ENCODE measurements at regions not wholly inside any gene's neighbourhood (a gene's known extent, or its start where the extent isn't known, plus 50 kb on each side); places are given as distances from the start of the nearest gene placed in this dataset.
A peak's percentile ranks its signal among the peaks of the same experiment; 100 is the strongest.

DNA sequence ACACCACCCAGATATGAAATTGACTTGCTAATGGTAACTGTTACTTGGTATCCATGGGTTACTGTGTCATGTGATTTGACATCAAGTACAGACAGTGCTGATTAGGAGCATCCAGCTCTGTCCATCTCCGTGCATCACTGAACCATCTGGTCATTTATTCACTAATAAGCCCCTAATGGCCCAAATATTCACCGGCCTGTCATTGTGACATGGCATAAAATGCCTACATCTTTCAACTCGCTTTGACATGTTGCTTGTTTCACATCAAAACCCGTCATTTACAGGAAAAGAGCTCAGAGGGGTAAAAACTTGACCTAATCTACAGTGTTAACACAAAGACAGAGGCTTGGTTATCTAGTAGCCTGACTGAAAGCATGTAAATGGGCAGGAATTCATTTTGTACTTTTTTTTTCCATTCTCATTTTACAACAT, 308.9 kb upstream of the ATP5MC3 start:
- no peak for DNase-seq
- intact Hi-C loops (cut with DNase I) = no loop called here

DNA sequence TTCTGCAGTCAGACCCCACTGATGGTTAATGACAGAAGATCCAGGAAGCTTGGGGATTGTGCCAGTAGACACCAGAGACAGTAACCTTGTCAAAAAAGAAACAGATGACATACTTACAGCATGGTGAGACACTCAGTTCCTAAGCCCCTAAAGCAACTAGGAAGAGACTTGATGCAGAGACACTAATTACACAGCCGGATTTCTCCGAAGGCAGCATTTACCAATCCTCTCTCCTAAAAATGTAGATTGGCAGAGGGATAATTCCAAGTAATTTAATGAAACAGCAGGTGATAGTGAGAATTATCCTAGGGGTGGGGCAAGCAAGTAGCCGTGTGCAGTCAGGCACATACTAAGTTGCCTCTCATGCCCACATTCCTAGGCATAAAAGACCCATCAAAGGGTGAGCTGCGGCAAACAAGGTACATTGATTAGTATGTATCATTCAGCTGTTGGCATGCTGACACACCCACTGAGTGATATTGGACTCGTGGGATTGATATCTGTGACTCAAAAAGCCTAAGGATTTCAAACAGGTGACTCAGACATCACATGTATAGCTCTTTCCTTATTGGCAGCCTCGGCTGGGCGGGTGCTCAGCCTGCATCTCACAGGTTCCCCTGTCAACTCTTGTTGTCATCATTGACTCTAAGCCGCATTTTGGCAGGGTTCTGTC, 296.7 kb upstream of the ATP5MC3 start:
- intact Hi-C loops (cut with DNase I) = no loop called here

DNA sequence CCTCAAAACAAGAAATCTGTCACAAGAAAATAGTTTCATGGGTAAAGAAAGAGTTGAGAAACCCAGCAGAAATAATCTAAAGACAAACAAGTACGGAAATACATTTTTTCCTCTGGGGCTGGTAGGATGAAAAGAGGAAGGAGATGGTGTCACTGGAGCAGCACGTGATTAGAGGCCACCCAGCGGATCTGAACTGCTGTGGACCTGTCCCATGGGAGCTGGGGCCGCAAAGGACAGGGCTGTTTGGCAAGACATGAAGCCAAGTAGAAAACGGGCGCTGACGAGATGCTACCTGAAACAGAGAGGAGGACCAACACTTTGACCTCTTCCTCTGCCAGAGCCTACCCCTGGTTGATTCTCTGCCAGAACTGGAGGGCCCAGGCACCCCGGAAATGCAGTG, 295.4 kb upstream of the ATP5MC3 start:
- intact Hi-C loops (cut with DNase I) = no loop called here
- DNase-seq = no peak

More for the DNA sequence above, 296.7 kb upstream of the ATP5MC3 start:
- peak in 1 of 10 donors; percentile 37 for DNase-seq

DNA sequence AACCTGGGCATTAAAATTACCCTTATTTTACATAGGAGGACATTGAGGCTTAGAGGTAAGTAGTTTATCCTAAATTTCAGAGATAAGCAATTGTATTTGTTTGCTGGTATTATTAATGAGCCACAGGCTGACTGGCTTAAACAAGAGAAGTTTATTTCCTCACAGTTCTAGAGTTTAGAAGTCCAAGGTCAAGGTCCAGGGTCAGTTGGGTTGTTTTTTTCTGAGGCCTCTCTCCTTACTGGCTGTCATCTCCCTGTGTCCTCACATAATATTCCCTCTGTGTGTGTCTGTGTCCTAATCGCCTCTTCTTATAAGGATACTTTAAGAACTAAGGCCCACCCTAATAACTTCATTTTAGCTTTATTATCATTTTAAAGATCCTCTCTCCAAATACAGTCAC, 294.9 kb upstream of the ATP5MC3 start:
- intact Hi-C loops (cut with DNase I) = no loop called here
- no peak for DNase-seq

DNA sequence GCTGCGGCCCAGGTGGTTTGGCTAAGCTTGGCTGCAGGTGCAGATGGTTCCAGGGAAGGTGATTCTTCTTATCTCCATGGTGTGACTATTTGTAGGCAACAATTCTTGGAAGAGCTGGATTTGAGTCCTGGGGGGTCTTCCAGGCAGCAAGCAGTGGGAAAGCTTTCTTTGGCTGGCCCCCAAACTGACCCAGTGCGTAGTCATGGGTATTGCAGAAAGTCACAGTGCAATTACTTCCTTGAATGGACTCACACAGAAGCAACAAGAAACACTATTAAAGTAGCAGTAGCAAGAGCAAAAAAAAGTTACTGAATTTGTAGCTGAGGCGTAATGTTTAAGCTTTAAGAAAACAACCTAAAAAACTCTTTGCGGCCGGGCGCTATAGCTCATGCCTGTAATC, 293.6 kb upstream of the ATP5MC3 start:
- intact Hi-C loops (cut with DNase I) = no loop called here
- DNase-seq = no peak

DNA sequence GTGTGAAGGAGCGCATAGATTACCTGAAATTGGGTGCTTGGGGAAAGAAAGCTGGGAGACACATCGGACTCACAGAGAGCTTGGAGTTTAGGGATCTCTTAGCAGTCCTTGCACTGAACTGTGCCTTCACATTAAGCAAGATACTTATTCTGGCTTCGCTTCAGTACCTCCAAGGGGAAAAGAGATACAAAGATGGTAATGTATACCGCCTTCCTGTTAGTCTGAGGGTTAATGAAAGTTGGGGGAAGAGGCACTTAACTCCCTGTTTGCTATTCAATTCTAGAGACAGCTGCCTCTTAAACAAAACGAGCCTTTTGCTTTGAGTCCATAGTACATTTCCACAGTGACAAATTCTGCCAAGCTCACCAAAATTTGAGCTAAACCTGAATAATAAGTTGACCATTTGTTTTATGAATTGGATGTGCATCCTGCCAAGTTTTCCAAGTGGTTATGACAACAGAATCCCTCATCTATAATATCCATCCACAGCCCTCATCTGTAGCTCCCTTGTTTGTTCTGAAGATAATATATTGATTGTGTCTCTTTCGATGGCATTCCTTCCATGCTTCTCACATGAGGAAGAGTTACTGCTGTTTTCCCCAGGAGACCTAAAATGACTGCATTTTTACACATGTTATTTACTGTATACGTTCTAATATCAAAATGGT, 287.1 kb upstream of the ATP5MC3 start:
- no peak for DNase-seq
- intact Hi-C loops (cut with DNase I) = no loop called here

DNA sequence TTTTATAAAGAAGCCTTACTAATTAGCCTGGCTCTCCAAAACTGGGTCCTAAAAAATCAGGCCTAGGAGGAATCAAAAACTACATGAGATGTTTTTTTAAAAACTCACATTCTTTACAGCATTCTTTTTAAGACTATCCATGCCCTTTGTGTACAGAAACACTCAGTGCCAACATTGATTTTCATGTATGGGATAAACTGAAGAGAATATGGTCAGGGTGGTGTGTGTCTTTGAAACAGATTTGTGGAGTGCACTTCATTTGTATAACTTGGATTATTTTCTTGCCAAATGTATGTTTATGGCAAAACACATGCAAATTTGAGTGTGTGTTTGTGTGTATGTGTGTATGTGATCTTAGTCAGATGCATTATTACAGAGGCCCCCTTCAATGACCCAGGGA, 283.6 kb upstream of the ATP5MC3 start:
- DNase-seq = no peak
- intact Hi-C loops (cut with DNase I) = no loop called here

DNA sequence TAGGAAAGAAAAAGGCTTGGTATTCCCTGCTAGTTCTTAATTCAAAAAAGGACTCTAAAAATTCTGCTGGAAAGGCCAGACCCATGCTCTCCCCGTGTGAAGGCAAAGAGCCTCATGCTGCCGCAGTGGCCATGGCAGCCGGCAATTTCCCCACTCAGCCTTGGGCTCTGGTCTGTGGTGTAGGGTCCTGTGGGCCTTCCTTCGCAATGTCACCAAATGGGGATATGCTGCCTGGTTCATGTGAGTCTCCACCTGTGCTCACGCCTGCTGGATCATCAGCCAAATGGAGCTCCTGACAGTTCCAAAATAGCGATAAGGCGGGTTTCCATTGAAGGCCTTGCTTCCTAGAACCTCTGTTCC, 282.8 kb upstream of the ATP5MC3 start:
- peak in 1 of 10 donors; percentile 61 for DNase-seq
- intact Hi-C loops (cut with DNase I) = no loop called here

DNA sequence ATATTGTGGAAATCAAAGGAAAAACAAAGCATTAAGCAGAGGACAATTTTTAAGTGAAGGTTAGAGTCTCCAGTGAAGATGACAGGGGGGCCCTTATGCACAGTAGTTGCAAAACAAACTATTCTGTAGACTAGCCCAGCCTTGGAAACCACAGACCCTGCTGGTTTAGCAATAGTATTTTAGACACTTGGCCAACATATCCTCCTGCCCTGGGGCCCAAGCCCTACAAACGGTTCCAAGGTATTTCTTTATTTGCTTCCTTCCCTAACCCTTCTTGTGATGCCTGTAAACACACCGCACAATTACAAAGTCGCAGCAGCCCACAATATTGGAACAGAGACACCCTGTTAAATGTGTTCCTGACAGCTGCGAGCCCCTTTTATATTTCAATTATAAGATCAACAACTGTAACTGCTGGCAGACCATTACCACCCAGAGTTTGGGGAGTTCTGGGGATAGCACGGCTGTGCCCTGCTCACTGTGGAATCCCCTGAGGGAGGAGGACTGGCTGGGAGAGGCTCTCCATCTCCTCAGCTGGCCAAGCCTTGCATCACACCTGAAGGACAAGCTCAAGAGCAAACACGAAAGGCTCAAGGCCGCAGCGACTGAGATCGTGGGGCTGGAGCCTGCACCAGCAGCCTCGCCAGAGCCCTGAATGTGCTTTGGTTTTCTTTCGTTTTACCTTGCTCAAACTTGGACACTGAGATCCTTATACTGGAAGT, 282.2 kb upstream of the ATP5MC3 start:
- intact Hi-C loops (cut with DNase I) = no loop called here
- peak in 1 of 10 donors; percentile 57 for DNase-seq

DNA sequence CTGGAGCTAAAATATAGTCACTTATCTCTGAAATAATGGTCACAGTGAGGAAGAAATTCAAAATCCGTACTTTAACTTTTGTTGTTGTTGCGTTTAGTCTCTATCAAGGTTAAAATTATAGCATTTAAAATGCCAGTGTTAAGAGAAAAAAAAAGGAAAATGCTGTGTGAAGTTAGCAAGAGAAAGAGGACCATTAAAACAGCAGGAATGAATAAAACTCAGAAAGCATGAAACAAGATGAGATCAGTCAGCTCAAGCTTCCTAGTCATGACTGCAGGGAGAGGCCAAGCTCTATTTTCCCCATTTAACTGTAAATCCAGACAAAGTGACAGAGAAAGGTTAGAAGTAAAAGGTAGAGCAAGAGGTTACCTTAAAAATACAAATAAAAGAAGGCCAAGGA, 281.7 kb upstream of the ATP5MC3 start:
- no peak for DNase-seq
- intact Hi-C loops (cut with DNase I) = no loop called here

DNA sequence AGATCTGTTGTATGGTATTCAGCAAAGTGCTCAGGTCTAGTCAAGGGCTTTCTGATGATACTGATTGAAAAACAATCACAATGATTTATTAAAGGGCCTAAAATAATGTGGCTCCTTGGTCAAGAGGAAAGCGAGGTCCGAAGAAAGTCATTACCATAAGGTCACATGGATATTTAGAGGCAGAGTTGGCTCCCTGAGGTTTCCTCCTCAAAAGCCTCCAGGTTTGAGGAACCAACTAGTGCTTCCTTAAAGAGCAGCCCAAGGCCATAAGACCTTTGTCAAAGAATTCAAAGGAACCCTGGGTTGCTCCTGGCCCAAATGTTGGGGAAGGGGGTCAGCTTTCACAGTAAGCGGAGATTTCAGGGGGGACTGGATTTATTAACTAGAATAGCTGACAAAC, 280.7 kb upstream of the ATP5MC3 start:
- intact Hi-C loops (cut with DNase I) = no loop called here
- no peak for DNase-seq

DNA sequence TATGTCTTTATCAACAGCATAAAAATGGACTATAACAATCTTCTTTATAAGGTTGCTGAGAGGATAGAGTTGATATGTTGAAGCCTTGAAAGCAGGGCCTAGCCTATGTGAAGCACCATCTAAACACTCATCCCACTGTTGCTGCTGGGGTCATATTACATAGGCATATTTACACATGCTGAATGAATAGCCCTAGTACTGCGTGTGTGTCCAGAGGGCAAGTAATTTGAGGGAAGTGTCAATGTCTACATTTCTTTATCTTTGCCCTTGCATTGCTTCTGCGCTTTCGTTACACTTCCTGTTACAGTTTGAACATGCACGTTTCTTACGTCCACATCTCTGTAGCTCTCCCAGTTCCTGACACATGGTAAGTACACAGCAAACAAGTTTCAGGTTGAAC, 280.3 kb upstream of the ATP5MC3 start:
- intact Hi-C loops (cut with DNase I) = no loop called here
- DNase-seq = no peak

DNA sequence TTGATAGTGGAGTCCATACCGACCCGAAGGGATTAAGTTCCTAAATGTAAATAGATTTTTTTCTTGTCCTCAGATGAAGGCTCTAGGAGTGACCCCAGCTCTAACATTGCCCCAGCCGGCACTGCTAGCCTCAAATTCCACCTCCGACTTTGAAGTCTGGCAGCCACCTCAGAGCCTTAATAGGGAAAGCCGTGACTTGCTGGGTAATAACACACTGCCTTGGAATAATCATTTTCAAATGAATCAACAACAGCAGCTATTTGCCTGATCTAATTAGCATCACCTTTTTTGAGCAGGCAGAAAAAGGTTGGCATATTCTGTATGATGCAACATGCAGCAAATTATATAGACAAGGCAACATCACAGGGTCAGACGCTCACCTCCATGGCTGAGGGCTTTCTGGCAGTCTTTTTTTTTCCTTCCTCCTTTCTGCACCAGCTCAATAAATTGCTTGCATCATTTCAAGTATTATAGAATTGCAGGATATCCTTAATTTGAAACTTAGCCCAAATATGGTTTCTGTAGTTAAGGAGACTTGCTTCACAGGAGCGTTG, 276.5 kb upstream of the ATP5MC3 start:
- intact Hi-C loops (cut with DNase I) = no loop called here
- DNase-seq = peak in 1 of 10 donors; percentile 33

DNA sequence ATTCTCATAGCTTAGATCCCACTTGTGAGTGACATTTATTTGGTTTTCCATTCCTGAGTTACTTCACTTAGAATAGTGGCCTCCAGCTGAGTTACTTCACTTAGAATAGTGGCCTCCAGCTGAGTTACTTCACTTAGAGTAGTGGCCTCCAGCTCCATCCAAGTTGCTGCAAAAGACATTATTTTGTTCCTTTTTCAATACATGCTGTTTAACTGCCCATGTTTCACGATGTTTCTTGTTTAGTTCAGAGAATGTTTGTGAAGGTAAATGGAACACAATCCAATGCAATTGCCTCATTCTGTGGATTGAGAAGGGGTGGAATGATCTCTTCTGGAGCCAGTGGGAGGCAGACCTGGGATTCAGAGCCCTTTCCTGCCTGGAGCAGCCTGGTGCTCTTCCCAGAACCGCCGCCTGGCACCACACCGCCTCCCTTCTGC, 273.5 kb upstream of the ATP5MC3 start:
- intact Hi-C loops (cut with DNase I) = no loop called here
- DNase-seq = no peak

DNA sequence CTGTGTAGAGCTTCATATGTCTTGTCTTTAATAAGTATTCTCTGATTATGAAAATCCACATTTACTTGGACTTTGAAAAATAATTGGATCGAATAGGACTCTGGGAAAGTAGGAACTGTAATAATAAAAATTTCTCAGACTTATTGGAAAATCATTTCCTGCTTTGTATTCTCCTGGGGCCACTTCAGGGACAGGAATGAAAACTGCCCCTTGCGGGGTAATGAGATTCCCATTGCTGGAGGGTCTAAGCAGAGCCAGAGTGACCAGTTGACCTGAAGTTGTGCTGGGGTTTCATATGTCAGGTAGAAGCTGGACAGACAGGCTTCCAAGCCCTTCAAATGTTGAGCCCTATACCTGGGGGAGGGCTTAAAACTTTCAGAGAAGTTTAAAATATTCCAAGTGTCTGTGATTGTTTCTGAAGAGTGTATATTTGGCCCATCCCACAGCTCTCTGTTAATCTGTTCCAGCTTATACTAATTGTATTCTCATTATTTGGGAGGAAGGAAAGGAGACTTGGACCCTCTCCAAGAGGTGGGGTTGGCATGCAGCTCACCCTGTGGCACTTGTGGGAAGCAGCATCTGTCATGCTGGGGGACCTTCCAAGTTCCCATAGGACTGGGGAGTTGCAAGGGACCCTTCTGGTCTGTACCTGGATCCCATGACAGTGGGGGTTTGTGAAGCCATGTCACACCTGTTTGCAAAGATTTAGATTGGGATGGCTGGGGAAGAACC, 268.7 kb upstream of the ATP5MC3 start:
- DNase-seq = no peak
- intact Hi-C loops (cut with DNase I) = no loop called here

DNA sequence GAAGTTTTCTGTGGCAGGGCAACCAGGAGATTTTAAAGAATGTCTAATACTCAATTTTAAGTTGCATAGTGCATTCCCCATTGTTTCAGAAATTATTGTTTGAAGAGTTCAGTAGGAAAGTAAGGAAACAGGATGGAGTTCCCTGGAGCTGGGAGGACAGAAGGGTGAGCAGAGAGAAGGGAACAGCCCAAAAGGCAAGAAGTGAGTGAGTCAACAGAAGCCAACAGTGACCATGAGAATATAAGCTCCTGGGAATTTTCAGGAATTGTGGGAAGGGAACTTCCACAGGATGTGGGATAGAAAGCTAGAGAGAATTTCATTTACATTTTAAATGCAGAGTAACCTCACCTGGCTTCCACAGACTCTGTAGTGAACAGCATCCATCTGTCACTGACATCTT, 268.1 kb upstream of the ATP5MC3 start:
- DNase-seq = no peak
- intact Hi-C loops (cut with DNase I) = no loop called here

DNA sequence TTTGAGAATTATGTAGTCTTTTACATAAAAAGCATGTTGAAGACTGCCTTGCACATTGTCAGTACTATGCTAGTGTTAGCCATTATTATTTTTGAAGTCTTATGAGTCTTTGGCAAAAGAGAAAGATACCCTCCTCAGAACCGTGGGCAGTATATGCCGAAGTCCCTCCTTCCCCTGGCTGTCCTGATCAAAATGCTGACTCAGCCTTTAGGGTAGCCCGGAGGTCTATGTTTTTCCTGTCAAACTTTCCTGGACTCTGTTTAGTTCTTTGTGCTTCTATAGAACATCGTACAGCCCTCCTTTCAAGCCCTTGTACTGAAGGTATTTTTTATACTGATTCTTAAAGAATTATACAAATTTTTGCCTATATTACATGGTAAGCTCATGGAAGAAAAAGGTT, 264.7 kb upstream of the ATP5MC3 start:
- intact Hi-C loops (cut with DNase I) = no loop called here
- DNase-seq = no peak

DNA sequence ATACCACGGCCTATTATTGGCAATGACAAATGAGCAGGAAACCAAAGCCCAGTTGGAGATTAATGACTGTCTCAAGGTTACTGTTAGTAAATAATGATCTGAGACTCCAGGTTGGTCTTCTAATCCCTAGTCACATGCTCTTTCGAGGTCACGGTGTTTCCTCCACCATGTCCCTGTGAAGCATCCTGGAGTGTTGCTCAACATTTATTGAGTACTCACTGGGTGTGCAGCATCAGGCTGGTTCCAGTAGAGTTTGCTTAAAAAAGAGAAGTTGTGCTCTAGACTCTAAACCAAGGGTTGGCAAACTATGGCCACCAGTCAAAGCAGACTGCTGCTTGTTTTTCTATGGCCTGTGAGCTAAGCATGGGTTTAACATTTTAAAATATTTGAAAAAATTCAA, 263.8 kb upstream of the ATP5MC3 start:
- intact Hi-C loops (cut with DNase I) = no loop called here
- no peak for DNase-seq

DNA sequence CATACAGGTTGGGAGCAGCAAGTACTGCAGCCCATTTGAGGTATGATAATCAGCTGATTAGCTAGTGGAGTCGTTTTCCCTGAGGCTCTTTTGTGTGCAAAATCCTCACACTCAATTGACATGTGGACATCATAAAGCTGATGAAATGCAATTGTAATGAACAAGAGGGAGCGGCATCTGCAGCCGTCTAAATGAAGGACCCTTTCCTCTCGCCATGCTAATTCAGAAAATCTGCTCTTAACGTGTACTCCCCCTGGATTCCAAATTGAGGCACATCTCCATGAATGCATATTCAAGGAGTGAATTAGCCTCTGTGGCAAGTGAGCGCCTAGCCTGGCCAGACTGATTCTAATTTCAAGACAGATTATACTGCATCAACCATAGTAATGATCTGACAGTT, 260.9 kb upstream of the ATP5MC3 start:
- intact Hi-C loops (cut with DNase I) = no loop called here
- DNase-seq = no peak

DNA sequence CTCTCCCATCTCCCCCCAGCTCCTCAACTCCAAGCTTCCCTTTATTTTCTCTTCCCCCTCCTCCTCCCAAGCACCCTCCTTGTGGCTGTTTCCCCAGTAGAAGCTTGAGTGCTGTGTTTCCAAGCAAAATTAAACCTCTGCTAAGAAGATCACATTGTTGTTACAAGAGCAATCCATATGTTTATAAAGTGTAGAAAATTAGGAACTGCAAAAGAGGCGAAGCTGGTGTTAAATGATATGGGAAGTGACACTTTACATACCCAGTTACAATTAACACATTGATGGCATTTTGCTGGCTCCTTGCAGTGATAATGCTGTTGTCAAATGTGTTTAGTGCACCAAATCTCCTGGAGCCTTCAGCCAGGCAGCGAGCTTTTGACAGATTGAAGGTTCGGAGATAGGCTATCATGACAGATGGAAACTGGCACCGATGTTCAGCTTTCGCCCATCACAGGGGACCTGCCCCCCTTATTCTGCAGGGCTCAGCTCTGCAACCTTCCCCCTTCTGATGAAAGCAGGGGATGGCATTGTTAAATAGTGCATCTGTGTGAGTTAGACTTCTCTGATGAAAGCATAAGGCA, 259.8 kb upstream of the ATP5MC3 start:
- DNase-seq = no peak
- intact Hi-C loops (cut with DNase I) = no loop called here

DNA sequence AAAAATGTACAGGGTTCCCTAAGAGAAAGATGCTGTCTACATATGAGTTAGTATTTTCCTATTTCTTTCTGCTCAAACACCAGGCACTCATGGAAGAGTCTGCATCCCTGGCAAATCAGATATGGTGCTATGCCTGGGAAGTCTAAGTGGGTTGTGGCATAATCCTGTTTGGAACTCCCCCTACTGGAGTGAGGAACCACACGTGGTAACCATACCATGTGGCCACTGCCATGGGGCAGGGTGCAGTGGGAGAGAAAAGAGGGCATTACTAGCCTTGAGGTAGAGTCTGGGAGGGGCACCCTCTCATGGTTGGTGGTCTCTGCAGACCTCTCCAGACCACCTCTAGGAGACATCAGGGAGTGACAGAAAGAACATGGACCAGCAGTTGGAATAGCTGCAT, 257.9 kb upstream of the ATP5MC3 start:
- DNase-seq = no peak
- intact Hi-C loops (cut with DNase I) = no loop called here

Measured in posterior cingulate gyrus (tissue), 11 donors.